ENCODE measurements at regions not wholly inside any gene's neighbourhood (a gene's known extent, or its start where the extent isn't known, plus 50 kb on each side); places are given as distances from the start of the nearest gene placed in this dataset.
"Not testable (repeated sequence)": the region's sequence is repeated elsewhere in the genome, so short reads cannot be mapped to it uniquely, and the experiment has no call there.

GRCh38 chr21:6072691-6073090 is 4448.7 kb upstream of the TPTE start:
- H3K4me2 ChIP-seq; H2AFZ ChIP-seq (ENCODE audit: low read depth); H3K9me3 ChIP-seq; CTCF ChIA-PET; DNase-seq; POLR2A ChIA-PET; H3K4me3 ChIP-seq (ENCODE audit: low read depth in 2 of 2, low read length in 1 of 2); H4K20me1 ChIP-seq (ENCODE audit: insufficient read depth); H3K79me2 ChIP-seq (ENCODE audit: insufficient read depth); H3F3A ChIP-seq (replicated peaks; ENCODE audit: insufficient read depth); H3K4me1 ChIP-seq (ENCODE audit: control insufficient read depth in 1 of 2, insufficient read depth in 2 of 2, low read depth in 1 of 2, low read length in 1 of 2); H3K27ac ChIP-seq (ENCODE audit: low read depth in 2 of 2, low read length in 1 of 2); H3K9me2 ChIP-seq; H3K27me3 ChIP-seq (ENCODE audit: insufficient read depth); H3K36me3 ChIP-seq (replicated peaks in 1 of 2; ENCODE audit: control insufficient read depth in 1 of 2, insufficient read depth in 2 of 2, low read length in 1 of 2); H3K9ac ChIP-seq: not testable (repeated sequence)
- WGBS (ENCODE audit: low lambda C conversion rate) = no CpG with 5 or more reads among the region's 5 CpGs

DNA sequence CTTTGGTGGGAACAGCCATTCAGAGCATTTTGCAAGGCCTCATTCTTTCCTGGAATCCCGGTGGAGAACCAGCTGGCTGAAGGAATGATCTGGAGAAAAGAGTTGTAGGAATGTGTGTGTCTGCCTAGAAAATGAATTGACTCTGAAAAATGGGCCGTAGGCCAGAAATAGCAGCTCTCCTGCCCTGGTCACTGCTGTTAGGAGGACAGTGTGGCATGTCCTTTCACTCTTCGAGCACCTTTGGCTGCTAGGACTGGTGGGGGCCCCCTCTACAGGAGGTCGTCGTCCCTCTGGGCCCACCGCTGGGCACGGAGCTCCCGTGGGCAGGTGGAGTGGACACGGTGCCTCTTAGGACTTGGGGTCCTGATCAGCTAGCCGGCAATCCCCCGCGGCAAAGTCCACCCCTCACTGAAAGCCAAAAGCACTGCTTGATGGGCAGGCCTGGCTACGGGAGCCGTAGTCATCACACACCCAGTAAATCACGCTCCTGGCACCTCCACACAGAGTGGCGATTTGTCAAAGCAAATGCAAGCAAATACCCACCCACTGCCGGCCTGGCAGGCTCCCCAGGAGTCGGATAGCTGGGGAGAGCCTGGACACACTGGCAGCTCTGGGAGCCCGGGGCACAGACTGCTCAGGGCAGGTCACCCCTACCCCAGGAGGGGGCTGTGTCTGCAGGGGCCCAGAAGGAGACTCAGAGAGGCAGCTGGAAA is 4447.2 kb upstream of the TPTE start:
- H3K27me3 ChIP-seq (ENCODE audit: insufficient read depth); H4K20me1 ChIP-seq (ENCODE audit: insufficient read depth); H2AFZ ChIP-seq (ENCODE audit: low read depth); POLR2A ChIA-PET; CTCF ChIA-PET; H3K36me3 ChIP-seq (replicated peaks in 1 of 2; ENCODE audit: control insufficient read depth in 1 of 2, insufficient read depth in 2 of 2, low read length in 1 of 2); H3K4me3 ChIP-seq (ENCODE audit: low read depth in 2 of 2, low read length in 1 of 2); H3K9me3 ChIP-seq; H3K9me2 ChIP-seq; H3K4me2 ChIP-seq; H3K9ac ChIP-seq; H3K79me2 ChIP-seq (ENCODE audit: insufficient read depth); H3K27ac ChIP-seq (ENCODE audit: low read depth in 2 of 2, low read length in 1 of 2); DNase-seq; H3K4me1 ChIP-seq (ENCODE audit: control insufficient read depth in 1 of 2, insufficient read depth in 2 of 2, low read depth in 1 of 2, low read length in 1 of 2); H3F3A ChIP-seq (replicated peaks; ENCODE audit: insufficient read depth): not testable (repeated sequence)
- whole genome bisulfite sequencing (ENCODE audit: low lambda C conversion rate) = no CpG with 5 or more reads among the region's 19 CpGs

GRCh38 chr21:6074935-6075334 is 4446.4 kb upstream of the TPTE start:
- POLR2A ChIA-PET; H3K9me3 ChIP-seq; H3K4me3 ChIP-seq (ENCODE audit: low read depth in 2 of 2, low read length in 1 of 2); H3K27ac ChIP-seq (ENCODE audit: low read depth in 2 of 2, low read length in 1 of 2); H3F3A ChIP-seq (replicated peaks; ENCODE audit: insufficient read depth); H4K20me1 ChIP-seq (ENCODE audit: insufficient read depth); H3K4me2 ChIP-seq; H3K4me1 ChIP-seq (ENCODE audit: control insufficient read depth in 1 of 2, insufficient read depth in 2 of 2, low read depth in 1 of 2, low read length in 1 of 2); CTCF ChIA-PET; H3K9me2 ChIP-seq; DNase-seq; H3K36me3 ChIP-seq (replicated peaks in 1 of 2; ENCODE audit: control insufficient read depth in 1 of 2, insufficient read depth in 2 of 2, low read length in 1 of 2); H3K79me2 ChIP-seq (ENCODE audit: insufficient read depth); H2AFZ ChIP-seq (ENCODE audit: low read depth); H3K9ac ChIP-seq; H3K27me3 ChIP-seq (ENCODE audit: insufficient read depth): not testable (repeated sequence)
- WGBS (ENCODE audit: low lambda C conversion rate) = no CpG with 5 or more reads among the region's 17 CpGs

DNA sequence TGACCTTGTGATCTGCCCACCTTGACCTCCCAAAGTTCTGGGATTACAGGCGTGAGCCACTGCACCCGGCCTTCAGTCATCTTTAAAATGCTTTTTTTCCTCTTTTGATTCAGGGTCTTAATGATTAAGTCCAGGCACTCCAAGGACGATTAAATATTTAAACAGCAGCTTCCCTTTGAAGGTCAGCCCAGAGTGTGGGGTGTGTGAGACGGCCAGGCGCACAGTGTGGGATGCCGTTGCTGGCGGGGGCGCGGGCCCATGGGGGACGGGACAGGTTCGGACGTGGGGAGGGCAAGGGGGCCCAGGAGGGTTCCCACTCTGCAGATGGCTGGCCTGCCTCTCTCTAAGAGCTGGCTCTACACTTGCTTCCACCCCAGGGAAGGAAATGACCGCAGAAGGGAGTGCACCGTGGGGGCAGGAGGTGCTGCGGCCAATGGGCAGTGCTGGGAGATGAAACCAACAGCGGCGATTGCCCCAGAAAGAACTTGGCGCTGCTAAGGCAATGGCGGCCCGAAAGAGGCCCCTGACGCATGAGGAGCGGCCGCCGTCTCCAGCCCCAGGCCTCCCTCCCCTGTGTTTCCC is 4445.7 kb upstream of the TPTE start:
- H3K4me3 ChIP-seq (ENCODE audit: low read depth in 2 of 2, low read length in 1 of 2); H3K9me2 ChIP-seq; H2AFZ ChIP-seq (ENCODE audit: low read depth); H3K27ac ChIP-seq (ENCODE audit: low read depth in 2 of 2, low read length in 1 of 2); H3K9me3 ChIP-seq; H3K27me3 ChIP-seq (ENCODE audit: insufficient read depth); H3K4me1 ChIP-seq (ENCODE audit: control insufficient read depth in 1 of 2, insufficient read depth in 2 of 2, low read depth in 1 of 2, low read length in 1 of 2); H3K4me2 ChIP-seq; H4K20me1 ChIP-seq (ENCODE audit: insufficient read depth); H3K79me2 ChIP-seq (ENCODE audit: insufficient read depth); POLR2A ChIA-PET; H3K9ac ChIP-seq; CTCF ChIA-PET; H3K36me3 ChIP-seq (replicated peaks in 1 of 2; ENCODE audit: control insufficient read depth in 1 of 2, insufficient read depth in 2 of 2, low read length in 1 of 2); H3F3A ChIP-seq (replicated peaks; ENCODE audit: insufficient read depth); DNase-seq: not testable (repeated sequence)
- WGBS (ENCODE audit: low lambda C conversion rate) = no CpG with 5 or more reads among the region's 24 CpGs

DNA sequence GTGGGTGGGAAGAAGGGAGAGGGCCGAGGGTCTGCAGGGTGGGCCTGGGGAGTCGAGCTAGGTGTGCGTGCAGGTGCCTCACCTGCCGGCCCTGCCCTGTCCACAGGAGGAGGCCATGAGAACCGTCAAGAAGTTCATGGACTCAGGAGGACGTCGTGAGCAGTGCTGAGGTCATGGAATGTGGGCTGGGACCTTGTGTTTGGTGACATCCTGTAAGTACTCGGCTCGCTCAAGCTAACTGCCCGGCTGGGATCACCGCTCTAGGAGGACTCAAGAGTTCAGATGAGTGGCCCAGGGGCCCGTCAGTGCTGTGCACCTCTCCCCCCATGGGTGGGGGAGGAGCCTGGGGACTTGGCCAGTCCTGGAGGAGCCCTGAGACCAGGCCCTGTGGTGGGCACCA is 4444.0 kb upstream of the TPTE start:
- H3K4me2 ChIP-seq; CTCF ChIA-PET; H3K79me2 ChIP-seq (ENCODE audit: insufficient read depth); H3K36me3 ChIP-seq (replicated peaks in 1 of 2; ENCODE audit: control insufficient read depth in 1 of 2, insufficient read depth in 2 of 2, low read length in 1 of 2); H3K9me2 ChIP-seq; H3K9me3 ChIP-seq; DNase-seq; H3F3A ChIP-seq (replicated peaks; ENCODE audit: insufficient read depth); H3K4me1 ChIP-seq (ENCODE audit: control insufficient read depth in 1 of 2, insufficient read depth in 2 of 2, low read depth in 1 of 2, low read length in 1 of 2); H3K27me3 ChIP-seq (ENCODE audit: insufficient read depth); H3K27ac ChIP-seq (ENCODE audit: low read depth in 2 of 2, low read length in 1 of 2); H2AFZ ChIP-seq (ENCODE audit: low read depth); H3K9ac ChIP-seq; H3K4me3 ChIP-seq (ENCODE audit: low read depth in 2 of 2, low read length in 1 of 2); H4K20me1 ChIP-seq (ENCODE audit: insufficient read depth); POLR2A ChIA-PET: not testable (repeated sequence)
- WGBS (ENCODE audit: low lambda C conversion rate) = no CpG with 5 or more reads among the region's 12 CpGs

- H3F3A ChIP-seq (replicated peaks; ENCODE audit: insufficient read depth); H3K9me3 ChIP-seq: not testable (repeated sequence)
- WGBS (ENCODE audit: low lambda C conversion rate) = 100% methylated on average over 1 of the region's 12 CpGs
Measured at GRCh38 chr21:6078902-6079301, 4442.5 kb upstream of the TPTE start.

More at GRCh38 chr21:6078902-6079301, 4442.5 kb upstream of the TPTE start:
- H3K4me2 ChIP-seq; H3K79me2 ChIP-seq (ENCODE audit: insufficient read depth); H3K9me2 ChIP-seq; POLR2A ChIA-PET; DNase-seq; H3K4me3 ChIP-seq (ENCODE audit: low read depth in 2 of 2, low read length in 1 of 2); CTCF ChIA-PET; H3K4me1 ChIP-seq (ENCODE audit: control insufficient read depth in 1 of 2, insufficient read depth in 2 of 2, low read depth in 1 of 2, low read length in 1 of 2); H2AFZ ChIP-seq (ENCODE audit: low read depth); H3K27ac ChIP-seq (ENCODE audit: low read depth in 2 of 2, low read length in 1 of 2); H4K20me1 ChIP-seq (ENCODE audit: insufficient read depth); H3K36me3 ChIP-seq (replicated peaks in 1 of 2; ENCODE audit: control insufficient read depth in 1 of 2, insufficient read depth in 2 of 2, low read length in 1 of 2); H3K9ac ChIP-seq; H3K27me3 ChIP-seq (ENCODE audit: insufficient read depth): not testable (repeated sequence)
